T-helper 1 cell (primary cell): ENCODE measurements at regions not wholly inside any gene's neighbourhood (a gene's known extent, or its start where the extent isn't known, plus 50 kb on each side); places are given as distances from the start of the nearest gene placed in this dataset.
A peak's percentile ranks its signal among the peaks of the same experiment; 100 is the strongest.

Experiments
- DNase-seq, 5 donors: peaks; one replicate each; pipeline ENCODE4 v3.0.0-alpha.2; 2012 to 2020

- peak in 1 of 5 donors; percentile 0 for DNase-seq
Measured at GRCh38 chrX:102067966-102068723, 57.3 kb upstream of the TCEAL2 start.

- DNase-seq, result no peak
Measured at GRCh38 chrX:102063445-102064074, 61.9 kb upstream of the TCEAL2 start.

GRCh38 chrX:102044496-102044895 lies 81.0 kb upstream of the TCEAL2 start:
- no peak for DNase-seq

- no peak for DNase-seq
Measured at GRCh38 chrX:102043380-102043779, 82.1 kb upstream of the TCEAL2 start.

- DNase-seq, result no peak
Measured at GRCh38 chrX:102042372-102043325, 82.8 kb upstream of the TCEAL2 start.

- no peak for DNase-seq
Measured at GRCh38 chrX:102029026-102029425, 96.5 kb upstream of the TCEAL2 start.

- DNase-seq, result no peak
Measured at GRCh38 chrX:102018208-102018607, 86.4 kb upstream of the ZMAT1 start.

- no peak for DNase-seq
Measured at GRCh38 chrX:102008901-102009300, 77.1 kb upstream of the ZMAT1 start.

GRCh38 chrX:101999644-102000539 lies 68.1 kb upstream of the ZMAT1 start:
- no peak for DNase-seq

- no peak for DNase-seq
Measured at GRCh38 chrX:101993335-101993734, 61.5 kb upstream of the ZMAT1 start.

GRCh38 chrX:101986586-101986985 lies 54.8 kb upstream of the ZMAT1 start:
- no peak for DNase-seq
